ENCODE measurements at regions not wholly inside any gene's neighbourhood (a gene's known extent, or its start where the extent isn't known, plus 50 kb on each side); places are given as distances from the start of the nearest gene placed in this dataset.

DNA sequence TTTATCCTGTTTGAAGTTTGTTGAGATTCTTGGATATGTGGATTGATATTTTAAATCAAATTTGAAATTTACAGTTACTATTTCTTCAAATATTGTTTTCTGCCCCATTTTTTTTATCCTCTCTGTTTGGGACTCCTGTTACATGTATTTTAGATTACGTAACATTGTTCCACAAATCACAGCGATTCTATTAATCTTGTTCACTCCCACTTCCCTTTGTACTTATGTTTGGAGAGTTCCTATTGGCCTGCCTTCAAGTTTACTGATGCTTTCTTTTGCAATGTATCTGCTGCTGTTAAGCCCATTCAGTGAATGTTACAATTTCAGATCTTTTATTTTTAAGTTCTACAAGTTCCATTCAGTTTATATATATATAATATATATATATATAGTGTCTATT is 288.3 kb upstream of the TNRC6C start:
- Mint-ChIP-seq H3K4me3 (no peak overlapping the region), H3K27me3 (ENCODE audit: low read depth, poor library complexity) (peaks cover 21% of the 10 kb centered on the region), H3K9me3 (peaks cover 66% of the 10 kb centered on the region), H3K4me1 (peaks cover 16% of the 10 kb centered on the region), H3K27ac (no peak overlapping the region), H3K36me3 (ENCODE audit: low read depth) (peaks cover 14% of the 10 kb centered on the region)
- no peak for DNase-seq
- TF ChIP-seq, protein P1, sequence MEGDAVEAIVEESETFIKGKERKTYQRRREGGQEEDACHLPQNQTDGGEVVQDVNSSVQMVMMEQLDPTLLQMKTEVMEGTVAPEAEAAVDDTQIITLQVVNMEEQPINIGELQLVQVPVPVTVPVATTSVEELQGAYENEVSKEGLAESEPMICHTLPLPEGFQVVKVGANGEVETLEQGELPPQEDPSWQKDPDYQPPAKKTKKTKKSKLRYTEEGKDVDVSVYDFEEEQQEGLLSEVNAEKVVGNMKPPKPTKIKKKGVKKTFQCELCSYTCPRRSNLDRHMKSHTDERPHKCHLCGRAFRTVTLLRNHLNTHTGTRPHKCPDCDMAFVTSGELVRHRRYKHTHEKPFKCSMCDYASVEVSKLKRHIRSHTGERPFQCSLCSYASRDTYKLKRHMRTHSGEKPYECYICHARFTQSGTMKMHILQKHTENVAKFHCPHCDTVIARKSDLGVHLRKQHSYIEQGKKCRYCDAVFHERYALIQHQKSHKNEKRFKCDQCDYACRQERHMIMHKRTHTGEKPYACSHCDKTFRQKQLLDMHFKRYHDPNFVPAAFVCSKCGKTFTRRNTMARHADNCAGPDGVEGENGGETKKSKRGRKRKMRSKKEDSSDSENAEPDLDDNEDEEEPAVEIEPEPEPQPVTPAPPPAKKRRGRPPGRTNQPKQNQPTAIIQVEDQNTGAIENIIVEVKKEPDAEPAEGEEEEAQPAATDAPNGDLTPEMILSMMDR (IDR thresholded peaks at IDR 0.05): no peak

DNA sequence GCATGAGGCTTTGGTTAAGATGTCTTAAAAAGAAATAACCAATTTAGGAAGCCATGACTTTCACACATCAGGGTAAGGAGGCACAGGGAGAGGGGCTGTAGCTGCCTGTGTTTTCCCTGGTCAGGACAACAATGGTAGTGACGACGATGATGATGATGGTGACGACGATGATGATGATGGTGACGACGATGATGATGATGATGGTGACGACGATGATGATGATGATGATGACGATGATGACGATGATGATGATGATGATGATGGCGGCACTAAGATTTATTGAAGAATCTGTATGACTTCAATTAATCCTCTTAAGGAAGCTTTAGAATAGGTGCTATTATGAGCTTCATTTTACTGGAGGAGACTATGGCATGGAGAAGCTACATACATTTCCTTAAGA is 284.1 kb upstream of the TNRC6C start:
- TF ChIP-seq, protein P1 (IDR thresholded peaks at IDR 0.05): no peak
- H3K9me3 Mint-ChIP-seq: peaks cover 35% of the 10 kb centered on the region
- peaks cover 42% of the 10 kb centered on the region for H3K4me1 Mint-ChIP-seq
- H3K27ac Mint-ChIP-seq: no peak overlapping the region
- H3K36me3 Mint-ChIP-seq (ENCODE audit: low read depth): no peaks in the 10 kb centered on the region
- DNase-seq: no peak
- peaks cover 33% of the 10 kb centered on the region for H3K27me3 Mint-ChIP-seq (ENCODE audit: low read depth, poor library complexity)
- H3K4me3 Mint-ChIP-seq: no peak overlapping the region

DNA sequence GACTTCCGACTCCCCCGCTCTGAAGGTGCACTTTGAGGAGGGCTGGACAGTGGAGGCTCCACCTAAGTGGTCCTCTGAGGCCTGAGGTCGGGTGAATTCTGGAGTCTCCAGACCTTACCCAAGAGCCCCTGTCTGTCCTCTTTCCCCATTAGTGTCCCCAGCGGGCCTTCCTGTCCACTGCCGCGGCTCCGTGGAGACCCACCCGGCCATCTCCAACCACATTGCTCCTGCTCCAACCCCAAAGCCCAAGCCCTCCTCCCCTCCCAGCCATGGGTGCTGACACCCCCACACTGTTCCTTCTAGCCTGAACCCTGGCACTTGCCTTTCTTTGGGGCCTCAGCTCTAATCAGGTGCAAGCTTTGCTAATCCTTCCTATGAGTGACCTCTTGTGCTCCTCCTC is 283.1 kb upstream of the TNRC6C start:
- H3K4me1 Mint-ChIP-seq: peaks cover 42% of the 10 kb centered on the region
- no peak for DNase-seq
- peak overlapping the region; percentile 25 for H3K4me3 Mint-ChIP-seq
- H3K27ac Mint-ChIP-seq: no peak overlapping the region
- TF ChIP-seq, protein P1 (IDR thresholded peaks at IDR 0.05): no peak
- peaks cover 27% of the 10 kb centered on the region for H3K9me3 Mint-ChIP-seq
- no peaks in the 10 kb centered on the region for H3K36me3 Mint-ChIP-seq (ENCODE audit: low read depth)
- peaks cover 33% of the 10 kb centered on the region for H3K27me3 Mint-ChIP-seq (ENCODE audit: low read depth, poor library complexity)

DNA sequence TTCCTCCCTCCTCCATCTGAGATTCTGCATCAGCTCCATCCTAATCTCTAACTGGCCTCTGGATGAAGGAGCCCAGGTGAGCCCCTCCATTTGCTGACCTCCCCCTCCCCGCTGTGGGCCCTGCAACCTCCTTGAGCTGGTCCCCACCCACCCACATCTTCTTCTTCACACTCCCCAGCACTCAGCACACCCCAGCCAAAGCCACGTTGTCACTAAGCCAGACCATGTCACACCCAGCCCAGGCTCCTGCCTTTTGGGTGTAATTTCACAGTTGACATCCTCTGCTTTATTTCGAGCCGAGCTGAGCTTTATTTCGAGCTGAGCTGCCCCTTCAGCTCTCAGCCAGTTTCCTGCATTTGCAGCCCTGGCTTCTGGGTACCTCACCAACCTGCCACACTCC is 282.7 kb upstream of the TNRC6C start:
- Mint-ChIP-seq H3K27me3 (ENCODE audit: low read depth, poor library complexity) (peaks cover 36% of the 10 kb centered on the region), H3K36me3 (ENCODE audit: low read depth) (no peaks in the 10 kb centered on the region), H3K9me3 (peaks cover 25% of the 10 kb centered on the region), H3K4me3 (peak overlapping the region; percentile 25), H3K4me1 (peaks cover 42% of the 10 kb centered on the region), H3K27ac (no peak overlapping the region)
- DNase-seq: no peak
- TF ChIP-seq, protein P1 (IDR thresholded peaks at IDR 0.05): no peak

DNA sequence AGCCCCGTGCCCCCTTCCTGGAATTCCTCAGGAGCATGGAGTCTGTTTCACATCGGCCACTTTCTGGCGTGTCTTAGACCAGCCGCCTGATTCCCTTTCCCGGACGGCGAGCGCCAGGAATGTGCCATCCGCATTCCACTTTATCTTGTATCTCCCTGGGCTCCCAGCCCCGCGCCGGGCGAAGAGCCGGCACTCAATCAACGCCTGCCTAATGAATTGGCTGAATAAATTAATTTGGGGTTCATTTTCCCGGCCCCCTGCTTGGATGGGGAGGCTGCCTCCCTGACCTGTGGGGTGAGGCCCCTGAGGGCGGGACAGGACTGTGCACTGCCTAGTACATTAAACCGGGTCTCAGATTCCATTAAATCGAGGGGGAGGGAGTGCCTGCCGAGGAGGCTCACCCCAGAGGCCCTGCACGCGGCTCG is 282.3 kb upstream of the TNRC6C start:
- Mint-ChIP-seq H3K27ac (no peak overlapping the region), H3K4me3 (peak overlapping the region; percentile 28), H3K4me1 (peaks cover 42% of the 10 kb centered on the region), H3K9me3 (peaks cover 23% of the 10 kb centered on the region), H3K36me3 (ENCODE audit: low read depth) (no peaks in the 10 kb centered on the region), H3K27me3 (ENCODE audit: low read depth, poor library complexity) (peaks cover 37% of the 10 kb centered on the region)
- peak; percentile 57 for DNase-seq
- TF ChIP-seq, protein P1 (IDR thresholded peaks at IDR 0.05): no peak

DNA sequence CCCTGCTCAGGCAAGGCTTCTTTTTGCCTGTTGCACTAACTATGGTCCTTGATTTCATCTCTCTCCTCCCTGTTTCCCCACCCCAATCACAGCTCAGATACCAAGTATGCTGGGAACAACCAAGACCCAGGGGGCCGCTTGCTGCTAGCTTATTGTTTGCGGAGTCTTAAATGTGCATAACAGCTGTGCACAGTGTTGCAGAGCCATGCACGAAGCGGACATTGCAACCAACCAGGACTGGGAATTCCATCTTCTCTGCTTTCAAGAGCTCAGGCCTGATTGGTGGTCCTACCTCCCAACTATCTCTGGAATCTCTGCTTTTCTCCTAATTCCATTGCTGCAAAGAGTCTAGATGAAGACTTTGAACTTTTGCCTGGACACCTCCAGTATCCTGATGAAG is 281.3 kb upstream of the TNRC6C start:
- H3K27me3 Mint-ChIP-seq (ENCODE audit: low read depth, poor library complexity): peaks cover 33% of the 10 kb centered on the region
- peaks cover 16% of the 10 kb centered on the region for H3K9me3 Mint-ChIP-seq
- no peak overlapping the region for H3K27ac Mint-ChIP-seq
- no peaks in the 10 kb centered on the region for H3K36me3 Mint-ChIP-seq (ENCODE audit: low read depth)
- TF ChIP-seq, protein P1 (IDR thresholded peaks at IDR 0.05): no peak
- H3K4me3 Mint-ChIP-seq: peak overlapping the region; percentile 33
- no peak for DNase-seq
- H3K4me1 Mint-ChIP-seq: peaks cover 42% of the 10 kb centered on the region
